K562 (cell line): ENCODE measurements at regions not wholly inside any gene's neighbourhood (a gene's known extent, or its start where the extent isn't known, plus 50 kb on each side); places are given as distances from the start of the nearest gene placed in this dataset.
"Not testable (repeated sequence)": the region's sequence is repeated elsewhere in the genome, so short reads cannot be mapped to it uniquely, and the experiment has no call there.

Experiments used
- ATAC-seq: fragments of 200-7000 bp; cut with Tn5 transposase; 3 replicates; pipeline ENCODE4 v1.9.1; 2020; ENCODE audit warnings: moderate library complexity
- BruUV-seq: library from RNA; stranded (reverse); fragments of 400-500 nt; replicated peaks from 2 replicates; lab custom pipeline; 2021; lab: Mats Ljungman, UMichigan
- CTCF ChIA-PET: fragments of 300-600 bp; formaldehyde crosslinking; extraction: SDS; loops from one replicate; lab custom pipeline; 2021; ENCODE audit warnings: low intra/inter-chr PET ratio; lab: Yijun Ruan, JAX
- POLR2A ChIA-PET: fragments of 300-600, 350-650 bp; sonication (Branson Sonifier 250); formaldehyde crosslinking; extraction: SDS; loops from one replicate; lab custom pipeline; 2021; ENCODE audit warnings: antibody characterized with exemption, inconsistent platforms; lab: Yijun Ruan, JAX
- DNase-seq, 4 experiments: peaks; one replicate each; pipeline versions ENCODE4 v3.0.0 to v3.0.0-alpha.2; 2011 to 2018; ENCODE audit warnings: low spot score in 3 of 4, mixed read lengths in 3 of 4; ENCODE audit errors: extremely low read depth in 1 of 4
- FAIRE-seq: peaks from 2 replicates; lab custom pipeline; 2011; peaks lifted over from hg19 to GRCh38; lab: Jason Lieb, UNC
- H2AFZ ChIP-seq: 2 replicates; pipeline ENCODE4 v1.6.0; 2011; ENCODE audit warnings: low read depth, low read length, control low read depth, inconsistent platforms
- H3K27ac ChIP-seq: fragments of 200-600 bp; 3 replicates; pipeline ENCODE4 v1.8.0; 2011; ENCODE audit warnings: low read depth, mild to moderate bottlenecking, control low read depth, inconsistent platforms, low read length, moderate library complexity, mixed read lengths; ENCODE audit errors: extremely low read depth
- H3K27me3 ChIP-seq, 2 experiments: fragments of 300-600 bp in 1 of 2; 2 replicates in 1 of 2; 3 replicates in 1 of 2; pipeline versions ENCODE4 v1.6.0 to v1.8.0; 2011; ENCODE audit warnings: inconsistent platforms in 2 of 2, low read length in 2 of 2, mild to moderate bottlenecking in 1 of 2, mixed read lengths in 1 of 2, moderate library complexity in 1 of 2; ENCODE audit not compliant: control insufficient read depth in 2 of 2, insufficient read depth in 2 of 2
- H3K36me3 ChIP-seq: fragments of 300-600 bp; 3 replicates; pipeline ENCODE4 v1.8.0; 2011; ENCODE audit warnings: mild to moderate bottlenecking, low read length, inconsistent platforms; ENCODE audit not compliant: control insufficient read depth, insufficient read depth
- H3K4me1 ChIP-seq, 2 experiments: fragments of 200-600 bp in 1 of 2; replicated peaks in 1 of 2; 2 replicates in 1 of 2; 3 replicates in 1 of 2; pipeline versions ENCODE4 v1.5.1 to v1.8.0; 2011; ENCODE audit warnings: inconsistent platforms in 2 of 2, low read length in 2 of 2, mild to moderate bottlenecking in 1 of 2, mixed read lengths in 1 of 2, moderate library complexity in 1 of 2; ENCODE audit not compliant: control insufficient read depth in 2 of 2, insufficient read depth in 2 of 2
- H3K4me2 ChIP-seq: 2 replicates; pipeline ENCODE4 v1.6.1; 2011; ENCODE audit warnings: low read length, control low read depth, inconsistent platforms, mixed read lengths; ENCODE audit not compliant: insufficient read depth
- H3K4me3 ChIP-seq: fragments of 200-600 bp; sonication (generic), shearing (Covaris generic); 2 replicates; pipeline ENCODE4 v1.5.1; 2016; ENCODE audit warnings: control low read depth, inconsistent platforms
- H3K79me2 ChIP-seq: fragments of 200-600 bp; 3 replicates; pipeline ENCODE4 v1.8.0; 2011; ENCODE audit warnings: low read length, inconsistent platforms; ENCODE audit not compliant: control insufficient read depth, insufficient read depth
- H3K9ac ChIP-seq, 2 experiments: 2 replicates each; pipeline versions ENCODE4 v1.6.0 to v1.6.1; 2011; ENCODE audit warnings: low read depth in 2 of 2, low read length in 2 of 2, control low read depth in 1 of 2, inconsistent platforms in 1 of 2, mild to moderate bottlenecking in 1 of 2, mixed read lengths in 1 of 2; ENCODE audit not compliant: insufficient read depth in 1 of 2
- H3K9me1 ChIP-seq: one replicate; pipeline ENCODE4 v1.6.0; 2011; ENCODE audit warnings: inconsistent platforms, mild to moderate bottlenecking, low read length, moderate library complexity; ENCODE audit not compliant: control insufficient read depth, insufficient read depth
- H3K9me3 ChIP-seq: replicated peaks from 2 replicates; pipeline ENCODE4 v1.5.1; 2011; ENCODE audit warnings: low read depth, low read length, inconsistent platforms; ENCODE audit not compliant: control insufficient read depth, insufficient read depth
- H4K20me1 ChIP-seq: replicated peaks from 2 replicates; pipeline ENCODE4 v1.6.1; 2011; ENCODE audit warnings: low read length, inconsistent platforms, mixed read lengths; ENCODE audit not compliant: control insufficient read depth, insufficient read depth
- KLF1 ChIP-seq: fragments of 450-650 bp; IDR thresholded peaks from 2 replicates; pipeline ENCODE4 v1.6.1; 2016; ENCODE audit warnings: missing genetic modification characterization, missing compliant biosample characterization
- PHF8 ChIP-seq: fragments of 200-600 bp; sonication (generic); IDR thresholded peaks from 2 replicates; pipeline ENCODE4 v1.6.1; 2012; ENCODE audit warnings: mixed run types, mild to moderate bottlenecking, inconsistent platforms, low read length, moderate library complexity, borderline replicate concordance
- THRAP3 ChIP-seq: fragments of 450-650 bp; IDR thresholded peaks from 2 replicates; pipeline ENCODE4 v1.6.1; 2016; ENCODE audit warnings: mild to moderate bottlenecking, inconsistent platforms, borderline replicate concordance
- ZNF224 ChIP-seq: sonication (generic); formaldehyde crosslinking; IDR thresholded peaks from 2 replicates; pipeline ENCODE4 v1.8.0; 2022; ENCODE audit warnings: mild to moderate bottlenecking, missing genetic modification reagents
- ZZZ3 ChIP-seq: fragments of 450-650 bp; IDR thresholded peaks from 2 replicates; pipeline ENCODE4 v1.6.1; 2016; ENCODE audit warnings: antibody characterized with exemption, mild to moderate bottlenecking, moderate library complexity
- WGBS: fragments of 100-300 bp; shearing (Covaris generic); methylation state at CpG from one replicate; pipeline ENCODE4 v1.1.6; 2016; ENCODE audit warnings: low coverage, mixed read lengths; ENCODE audit not compliant: insufficient coverage; ENCODE audit errors: missing lambda C conversion rate; 5-methylcytosine and 5-hydroxymethylcytosine counted together
- in situ Hi-C: fragments of 300-500 bp; cut with MboI; formaldehyde crosslinking; loops from 4 replicates; pipeline ENCODE4 v1.15.0; 2018; ENCODE audit warnings: inconsistent platforms, mixed read lengths
- intact Hi-C: fragments of 100-400 bp; cut with micrococcal nuclease; formaldehyde crosslinking; loops from 2 replicates; pipeline ENCODE4 v1.14.2; 2022
- TF ChIP-seq, protein P1 (sequence below): IDR thresholded peaks from 2 replicates; pipeline ENCODE4 v1.6.1; 2012; ENCODE audit warnings: low read depth, low read length, improper control_type of control experiment, borderline replicate concordance
- TF ChIP-seq, protein P2 (sequence below), 2 experiments: fragments of 150-350 bp in 1 of 2; IDR thresholded peaks; 2 replicates each; pipeline ENCODE4 v1.6.1; 2012 to 2016; ENCODE audit warnings: low read depth in 2 of 2, low read length in 2 of 2, mild to moderate bottlenecking in 1 of 2, moderate library complexity in 1 of 2

DNA sequence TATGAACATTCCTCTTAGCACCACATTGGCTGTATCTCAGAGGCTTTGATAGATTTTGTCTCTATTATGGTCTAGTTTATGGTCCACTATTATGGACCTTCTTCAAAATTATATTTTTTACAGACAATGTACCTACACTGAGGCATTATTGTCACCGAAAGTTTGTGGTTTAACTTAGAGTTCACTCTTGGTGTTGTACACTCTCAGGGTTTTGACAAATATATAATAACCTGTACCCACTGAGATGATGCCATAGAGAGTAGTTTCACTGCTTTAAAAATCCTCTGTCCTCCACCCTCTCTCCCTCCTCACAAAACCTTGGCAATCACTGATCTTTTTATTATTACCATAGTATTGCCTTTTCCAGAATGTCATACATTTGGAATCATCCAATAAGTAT, 528.2 kb downstream of the SLC6A15 start:
- H3K9me3 ChIP-seq = no peaks in the 10 kb centered on the region
- no peaks in the 10 kb centered on the region for H3K9me1 ChIP-seq
- no peak for ATAC-seq
- H3K4me1 ChIP-seq = no peaks in the 10 kb centered on the region
- intact Hi-C loops (no loop called here), in situ Hi-C loops (no loop called here)
- no peaks in the 10 kb centered on the region for H3K79me2 ChIP-seq
- FAIRE-seq = no peak
- no peak overlapping the region for H3K4me3 ChIP-seq
- H3K4me2 ChIP-seq = no peak overlapping the region
- CTCF ChIA-PET = no interaction called here
- no peak overlapping the region for H2AFZ ChIP-seq
- H3K36me3 ChIP-seq = no peaks in the 10 kb centered on the region
- TF ChIP-seq PHF8 (no peak), THRAP3 (no peak), ZNF224 (CRISPR knock-in tag) (no peak), KLF1 (no peak), ZZZ3 (no peak)
- TF ChIP-seq, protein P1, sequence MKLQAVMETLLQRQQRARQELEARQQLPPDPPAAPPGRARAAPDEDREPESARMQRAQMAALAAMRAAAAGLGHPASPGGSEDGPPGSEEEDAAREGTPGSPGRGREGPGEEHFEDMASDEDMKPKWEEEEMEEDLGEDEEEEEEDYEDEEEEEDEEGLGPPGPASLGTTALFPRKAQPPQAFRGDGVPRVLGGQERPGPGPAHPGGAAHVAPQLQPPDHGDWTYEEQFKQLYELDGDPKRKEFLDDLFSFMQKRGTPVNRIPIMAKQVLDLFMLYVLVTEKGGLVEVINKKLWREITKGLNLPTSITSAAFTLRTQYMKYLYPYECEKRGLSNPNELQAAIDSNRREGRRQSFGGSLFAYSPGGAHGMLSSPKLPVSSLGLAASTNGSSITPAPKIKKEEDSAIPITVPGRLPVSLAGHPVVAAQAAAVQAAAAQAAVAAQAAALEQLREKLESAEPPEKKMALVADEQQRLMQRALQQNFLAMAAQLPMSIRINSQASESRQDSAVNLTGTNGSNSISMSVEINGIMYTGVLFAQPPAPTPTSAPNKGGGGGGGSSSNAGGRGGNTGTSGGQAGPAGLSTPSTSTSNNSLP = no peak
- TF ChIP-seq, protein P2, sequence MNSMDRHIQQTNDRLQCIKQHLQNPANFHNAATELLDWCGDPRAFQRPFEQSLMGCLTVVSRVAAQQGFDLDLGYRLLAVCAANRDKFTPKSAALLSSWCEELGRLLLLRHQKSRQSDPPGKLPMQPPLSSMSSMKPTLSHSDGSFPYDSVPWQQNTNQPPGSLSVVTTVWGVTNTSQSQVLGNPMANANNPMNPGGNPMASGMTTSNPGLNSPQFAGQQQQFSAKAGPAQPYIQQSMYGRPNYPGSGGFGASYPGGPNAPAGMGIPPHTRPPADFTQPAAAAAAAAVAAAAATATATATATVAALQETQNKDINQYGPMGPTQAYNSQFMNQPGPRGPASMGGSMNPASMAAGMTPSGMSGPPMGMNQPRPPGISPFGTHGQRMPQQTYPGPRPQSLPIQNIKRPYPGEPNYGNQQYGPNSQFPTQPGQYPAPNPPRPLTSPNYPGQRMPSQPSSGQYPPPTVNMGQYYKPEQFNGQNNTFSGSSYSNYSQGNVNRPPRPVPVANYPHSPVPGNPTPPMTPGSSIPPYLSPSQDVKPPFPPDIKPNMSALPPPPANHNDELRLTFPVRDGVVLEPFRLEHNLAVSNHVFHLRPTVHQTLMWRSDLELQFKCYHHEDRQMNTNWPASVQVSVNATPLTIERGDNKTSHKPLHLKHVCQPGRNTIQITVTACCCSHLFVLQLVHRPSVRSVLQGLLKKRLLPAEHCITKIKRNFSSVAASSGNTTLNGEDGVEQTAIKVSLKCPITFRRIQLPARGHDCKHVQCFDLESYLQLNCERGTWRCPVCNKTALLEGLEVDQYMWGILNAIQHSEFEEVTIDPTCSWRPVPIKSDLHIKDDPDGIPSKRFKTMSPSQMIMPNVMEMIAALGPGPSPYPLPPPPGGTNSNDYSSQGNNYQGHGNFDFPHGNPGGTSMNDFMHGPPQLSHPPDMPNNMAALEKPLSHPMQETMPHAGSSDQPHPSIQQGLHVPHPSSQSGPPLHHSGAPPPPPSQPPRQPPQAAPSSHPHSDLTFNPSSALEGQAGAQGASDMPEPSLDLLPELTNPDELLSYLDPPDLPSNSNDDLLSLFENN (IDR thresholded peaks at IDR 0.05; ENCODE audit: low read depth in 2 of 2, low read length in 2 of 2) = no peak
- no peaks in the 10 kb centered on the region for H4K20me1 ChIP-seq
- POLR2A ChIA-PET = no interaction called here
- no peak for DNase-seq
- H3K27me3 ChIP-seq = no peaks in the 10 kb centered on the region
- no peak overlapping the region for H3K27ac ChIP-seq
- H3K9ac ChIP-seq = no peak overlapping the region
- 0% methylated on average over 1 of the region's 1 CpG for WGBS
- BruUV-seq = no TSS peak

DNA sequence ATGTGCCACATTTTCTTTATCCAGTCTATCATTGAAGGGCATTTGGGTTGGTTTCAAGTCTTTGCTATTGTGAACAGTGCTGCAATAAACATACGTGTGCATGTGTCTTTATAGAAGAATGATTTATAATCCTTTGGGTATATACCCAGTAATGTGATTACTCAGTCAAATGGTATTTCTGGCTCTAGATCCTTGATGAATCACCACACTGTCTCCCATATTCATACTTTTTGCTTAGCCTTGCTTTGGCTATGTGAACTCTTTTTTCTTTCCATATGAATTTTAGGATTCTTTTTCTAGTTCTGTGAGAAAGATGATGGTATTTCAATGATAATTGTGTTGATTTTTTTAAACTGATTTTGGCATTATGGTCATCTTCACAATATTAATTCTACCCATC, 530.1 kb downstream of the SLC6A15 start:
- BruUV-seq, H3K9me3 ChIP-seq, H3K36me3 ChIP-seq, POLR2A ChIA-PET, H4K20me1 ChIP-seq, FAIRE-seq, H3K27me3 ChIP-seq, H2AFZ ChIP-seq, H3K4me1 ChIP-seq, DNase-seq, H3K9ac ChIP-seq, ATAC-seq, H3K4me3 ChIP-seq, H3K27ac ChIP-seq, in situ Hi-C loops, CTCF ChIA-PET, H3K79me2 ChIP-seq, H3K4me2 ChIP-seq, H3K9me1 ChIP-seq, intact Hi-C loops: not testable (repeated sequence)
- 0% methylated on average over 1 of the region's 1 CpG for WGBS
